Left ventricle myocardium inferior (tissue), 1 donor: ENCODE measurements at regions not wholly inside any gene's neighbourhood (a gene's known extent, or its start where the extent isn't known, plus 50 kb on each side); places are given as distances from the start of the nearest gene placed in this dataset.

Experiments
- DNase-seq: peaks from one replicate; pipeline ENCODE4 v3.0.0-alpha.2; 2020
- H3K27ac ChIP-seq: fragments of 200-600 bp; replicated peaks from 2 replicates; pipeline ENCODE4 v1.8.0; 2021
- H3K27me3 ChIP-seq: fragments of 200-600 bp; 2 replicates; pipeline ENCODE4 v1.8.0; 2021; ENCODE audit warnings: low read depth
- H3K36me3 ChIP-seq: fragments of 200-600 bp; 2 replicates; pipeline ENCODE4 v1.8.0; 2021
- H3K4me1 ChIP-seq: fragments of 200-600 bp; 2 replicates; pipeline ENCODE4 v1.8.0; 2021
- H3K4me3 ChIP-seq: fragments of 200-600 bp; 2 replicates; pipeline ENCODE4 v1.8.0; 2021; ENCODE audit warnings: mild to moderate bottlenecking, moderate library complexity
- H3K9me3 ChIP-seq: fragments of 200-600 bp; replicated peaks from 2 replicates; pipeline ENCODE4 v1.8.0; 2021
- intact Hi-C: fragments of 100-400 bp; cut with micrococcal nuclease; formaldehyde crosslinking; loops from one replicate; pipeline ENCODE4 v1.11.0; 2022
- TF ChIP-seq, protein P1 (sequence below): fragments of 200-600 bp; IDR thresholded peaks from 2 replicates; pipeline ENCODE4 v1.8.0; 2021; ENCODE audit warnings: antibody characterized with exemption, mild to moderate bottlenecking, borderline replicate concordance
- donor health status: DM: no; HTN: yes; CAD: no; lungs with severe emphysema.

DNA sequence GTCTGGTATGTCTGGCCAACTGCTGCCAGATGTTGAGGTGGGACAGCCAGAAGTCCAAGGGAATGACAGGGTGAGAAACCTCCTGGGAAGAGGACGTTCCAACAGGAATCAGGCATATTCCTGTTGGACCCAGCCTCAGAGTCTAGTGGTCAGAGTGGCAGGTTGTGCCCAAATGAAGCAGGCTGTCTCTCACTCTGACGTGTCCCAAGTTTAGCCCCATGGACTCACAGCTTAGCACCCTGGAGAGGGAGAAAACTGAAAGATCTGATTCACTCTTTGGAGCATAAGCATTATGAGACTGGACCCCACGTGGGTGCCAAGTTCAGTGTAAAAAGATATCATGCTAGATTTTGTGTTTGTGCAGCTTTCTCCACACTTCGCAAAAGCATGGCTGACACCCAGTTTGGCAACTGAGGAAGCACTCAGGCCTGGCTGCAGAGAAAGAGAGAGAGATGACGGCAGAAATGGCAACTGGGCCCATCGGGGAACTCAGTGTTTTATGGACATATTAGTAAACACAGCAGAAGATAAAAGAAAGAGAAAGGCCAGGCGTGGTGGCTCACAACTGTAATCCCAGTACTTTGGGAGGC lies 88.2 kb upstream of the LMCD1 start:
- peak; percentile 20 for DNase-seq
- Histone ChIP-seq H3K36me3 (no peaks in the 10 kb centered on the region), H3K27me3 (no peaks in the 10 kb centered on the region), H3K4me1 (no peaks in the 10 kb centered on the region), H3K4me3 (no peak overlapping the region), H3K9me3 (no peaks in the 10 kb centered on the region), H3K27ac (no peak overlapping the region)
- TF ChIP-seq, protein P1, sequence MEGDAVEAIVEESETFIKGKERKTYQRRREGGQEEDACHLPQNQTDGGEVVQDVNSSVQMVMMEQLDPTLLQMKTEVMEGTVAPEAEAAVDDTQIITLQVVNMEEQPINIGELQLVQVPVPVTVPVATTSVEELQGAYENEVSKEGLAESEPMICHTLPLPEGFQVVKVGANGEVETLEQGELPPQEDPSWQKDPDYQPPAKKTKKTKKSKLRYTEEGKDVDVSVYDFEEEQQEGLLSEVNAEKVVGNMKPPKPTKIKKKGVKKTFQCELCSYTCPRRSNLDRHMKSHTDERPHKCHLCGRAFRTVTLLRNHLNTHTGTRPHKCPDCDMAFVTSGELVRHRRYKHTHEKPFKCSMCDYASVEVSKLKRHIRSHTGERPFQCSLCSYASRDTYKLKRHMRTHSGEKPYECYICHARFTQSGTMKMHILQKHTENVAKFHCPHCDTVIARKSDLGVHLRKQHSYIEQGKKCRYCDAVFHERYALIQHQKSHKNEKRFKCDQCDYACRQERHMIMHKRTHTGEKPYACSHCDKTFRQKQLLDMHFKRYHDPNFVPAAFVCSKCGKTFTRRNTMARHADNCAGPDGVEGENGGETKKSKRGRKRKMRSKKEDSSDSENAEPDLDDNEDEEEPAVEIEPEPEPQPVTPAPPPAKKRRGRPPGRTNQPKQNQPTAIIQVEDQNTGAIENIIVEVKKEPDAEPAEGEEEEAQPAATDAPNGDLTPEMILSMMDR: no peak
- intact Hi-C loops: no loop called here

GRCh38 chr3:8416965-8417364 lies 84.7 kb upstream of the LMCD1 start:
- no peak for DNase-seq
- no peaks in the 10 kb centered on the region for H3K4me1 ChIP-seq
- H3K36me3 ChIP-seq: no peaks in the 10 kb centered on the region
- TF ChIP-seq, protein P1: no peak
- H3K9me3 ChIP-seq: no peaks in the 10 kb centered on the region
- H3K27me3 ChIP-seq: no peaks in the 10 kb centered on the region
- no peak overlapping the region for H3K27ac ChIP-seq
- H3K4me3 ChIP-seq: peak overlapping the region; percentile 35
- intact Hi-C loops: loop anchor here (5.0 kb wide), 1 partner anchor 95 kb away; no protein-coding TSS in a partner anchor

- Histone ChIP-seq H3K9me3 (peaks cover 18% of the 10 kb centered on the region), H3K4me3 (no peak overlapping the region), H3K27me3 (no peaks in the 10 kb centered on the region), H3K27ac (no peak overlapping the region), H3K36me3 (peaks cover 9% of the 10 kb centered on the region), H3K4me1 (no peaks in the 10 kb centered on the region)
- TF ChIP-seq, protein P1: no peak
- intact Hi-C loops: no loop called here
- DNase-seq: no peak
Measured at GRCh38 chr3:8420612-8421011, 81.0 kb upstream of the LMCD1 start.

GRCh38 chr3:8421267-8421666 lies 80.4 kb upstream of the LMCD1 start:
- Histone ChIP-seq H3K4me3 (no peak overlapping the region), H3K27me3 (no peaks in the 10 kb centered on the region), H3K36me3 (peaks cover 9% of the 10 kb centered on the region), H3K27ac (no peak overlapping the region), H3K9me3 (peaks cover 18% of the 10 kb centered on the region), H3K4me1 (no peaks in the 10 kb centered on the region)
- TF ChIP-seq, protein P1: no peak
- intact Hi-C loops: no loop called here
- no peak for DNase-seq

DNA sequence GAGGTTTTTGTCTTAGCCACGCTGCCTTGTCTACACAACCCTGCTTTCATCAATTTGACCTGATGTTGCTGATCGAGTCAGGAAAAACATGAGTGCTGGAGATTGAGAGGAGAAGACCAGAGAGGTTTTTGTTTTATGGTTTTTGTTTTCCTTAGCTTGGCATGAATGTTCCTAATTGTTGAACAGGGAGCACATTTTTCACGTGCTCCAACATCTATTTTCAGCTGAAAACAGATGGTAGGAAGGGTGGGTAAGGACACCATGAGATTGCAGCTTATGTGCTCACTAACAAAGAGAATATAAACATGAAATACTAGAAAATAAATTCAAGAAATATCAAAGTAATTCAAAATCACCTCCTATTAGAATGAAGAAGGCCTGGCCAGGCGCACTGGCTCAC lies 79.9 kb upstream of the LMCD1 start:
- intact Hi-C loops: no loop called here
- Histone ChIP-seq H3K27ac (no peak overlapping the region), H3K36me3 (peaks cover 9% of the 10 kb centered on the region), H3K4me1 (no peaks in the 10 kb centered on the region), H3K9me3 (peaks cover 18% of the 10 kb centered on the region), H3K27me3 (no peaks in the 10 kb centered on the region), H3K4me3 (no peak overlapping the region)
- TF ChIP-seq, protein P1: no peak
- DNase-seq: no peak
